ENCODE measurements at regions not wholly inside any gene's neighbourhood (a gene's known extent, or its start where the extent isn't known, plus 50 kb on each side); places are given as distances from the start of the nearest gene placed in this dataset.

- no peak overlapping the region for H3K4me3 ChIP-seq (ENCODE audit: low read length)
- TF ChIP-seq, protein P1, sequence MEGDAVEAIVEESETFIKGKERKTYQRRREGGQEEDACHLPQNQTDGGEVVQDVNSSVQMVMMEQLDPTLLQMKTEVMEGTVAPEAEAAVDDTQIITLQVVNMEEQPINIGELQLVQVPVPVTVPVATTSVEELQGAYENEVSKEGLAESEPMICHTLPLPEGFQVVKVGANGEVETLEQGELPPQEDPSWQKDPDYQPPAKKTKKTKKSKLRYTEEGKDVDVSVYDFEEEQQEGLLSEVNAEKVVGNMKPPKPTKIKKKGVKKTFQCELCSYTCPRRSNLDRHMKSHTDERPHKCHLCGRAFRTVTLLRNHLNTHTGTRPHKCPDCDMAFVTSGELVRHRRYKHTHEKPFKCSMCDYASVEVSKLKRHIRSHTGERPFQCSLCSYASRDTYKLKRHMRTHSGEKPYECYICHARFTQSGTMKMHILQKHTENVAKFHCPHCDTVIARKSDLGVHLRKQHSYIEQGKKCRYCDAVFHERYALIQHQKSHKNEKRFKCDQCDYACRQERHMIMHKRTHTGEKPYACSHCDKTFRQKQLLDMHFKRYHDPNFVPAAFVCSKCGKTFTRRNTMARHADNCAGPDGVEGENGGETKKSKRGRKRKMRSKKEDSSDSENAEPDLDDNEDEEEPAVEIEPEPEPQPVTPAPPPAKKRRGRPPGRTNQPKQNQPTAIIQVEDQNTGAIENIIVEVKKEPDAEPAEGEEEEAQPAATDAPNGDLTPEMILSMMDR (IDR thresholded peaks at IDR 0.05; ENCODE audit: insufficient read depth, low read depth, low read length, missing control alignments) = no peak
- DNase-seq (ENCODE audit: low read depth) = no peak
Measured at GRCh38 chr19:31716826-31717225, 367.6 kb upstream of the TSHZ3 start.

GRCh38 chr19:31717269-31717923, 368.2 kb upstream of the TSHZ3 start:
- no peak for DNase-seq (ENCODE audit: low read depth)
- TF ChIP-seq, protein P1 (IDR thresholded peaks at IDR 0.05; ENCODE audit: insufficient read depth, low read depth, low read length, missing control alignments) = no peak

GRCh38 chr19:31718032-31718431, 368.8 kb upstream of the TSHZ3 start:
- H3K4me3 ChIP-seq (ENCODE audit: low read length) = no peak overlapping the region
- TF ChIP-seq, protein P1 (IDR thresholded peaks at IDR 0.05; ENCODE audit: insufficient read depth, low read depth, low read length, missing control alignments) = no peak
- no peak for DNase-seq (ENCODE audit: low read depth)

More at GRCh38 chr19:31717269-31717923, 368.2 kb upstream of the TSHZ3 start:
- no peak overlapping the region for H3K4me3 ChIP-seq (ENCODE audit: low read length)

DNA sequence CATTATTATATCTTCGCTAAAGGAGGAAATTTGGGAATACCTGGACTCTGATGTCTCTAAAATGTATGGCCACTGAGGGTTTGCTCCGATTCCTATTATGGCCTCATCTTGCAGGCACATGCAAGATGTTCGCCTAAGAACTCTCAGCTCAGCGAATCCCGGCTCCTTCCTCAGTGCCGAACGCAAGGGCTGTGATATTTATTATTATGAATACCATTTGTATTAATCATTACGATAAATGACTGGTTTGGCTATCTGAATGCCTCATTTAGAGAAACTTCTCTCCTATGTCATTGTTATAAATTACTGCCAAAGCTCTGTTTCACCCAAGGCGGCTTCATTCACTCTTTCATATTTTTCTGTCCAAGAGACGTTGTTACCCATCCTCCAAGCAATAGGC, 369.7 kb upstream of the TSHZ3 start:
- no peak overlapping the region for H3K4me3 ChIP-seq (ENCODE audit: low read length)
- TF ChIP-seq, protein P1 (IDR thresholded peaks at IDR 0.05; ENCODE audit: insufficient read depth, low read depth, low read length, missing control alignments) = no peak
- no peak for DNase-seq (ENCODE audit: low read depth)

DNA sequence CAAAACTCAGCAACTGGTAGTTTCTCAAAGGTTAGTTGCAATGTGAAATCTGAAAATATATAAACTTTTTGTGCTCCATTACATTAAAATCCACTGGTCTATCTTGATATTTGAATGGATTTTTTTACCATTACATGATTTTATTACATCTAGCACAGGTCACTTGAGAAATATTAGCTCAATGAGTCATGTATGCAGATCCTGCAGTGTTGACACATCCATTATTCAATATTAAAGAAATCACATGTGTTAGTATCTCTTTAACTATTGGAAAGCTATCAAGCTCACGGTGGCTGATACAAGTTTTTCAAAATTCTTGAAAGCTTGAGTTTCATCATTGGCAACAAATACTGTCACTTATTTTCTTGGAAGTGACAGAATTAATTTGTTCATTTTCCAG, 373.9 kb upstream of the TSHZ3 start:
- no peak for DNase-seq (ENCODE audit: low read depth)
- TF ChIP-seq, protein P1 (IDR thresholded peaks at IDR 0.05; ENCODE audit: insufficient read depth, low read depth, low read length, missing control alignments) = no peak
- no peak overlapping the region for H3K4me3 ChIP-seq (ENCODE audit: low read length)

DNA sequence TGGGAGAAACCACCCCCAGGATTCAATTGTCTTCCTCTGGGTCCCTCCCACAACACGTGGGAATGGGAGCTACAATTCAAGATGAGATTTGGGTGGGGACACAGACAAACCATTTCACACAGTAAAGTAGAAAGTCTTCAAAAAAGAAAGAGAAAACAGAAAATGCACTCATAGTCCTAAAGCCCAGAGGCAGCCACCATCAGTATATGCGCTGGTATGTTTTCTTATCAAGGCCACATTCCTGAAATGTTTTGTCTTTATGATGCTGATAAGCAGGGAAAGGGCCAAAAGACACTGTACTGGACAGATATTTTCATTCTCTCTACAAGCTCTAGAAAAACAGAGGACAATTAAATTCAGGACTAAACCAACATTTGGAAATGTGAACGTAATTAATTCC, 375.8 kb upstream of the TSHZ3 start:
- no peak overlapping the region for H3K4me3 ChIP-seq (ENCODE audit: low read length)
- DNase-seq (ENCODE audit: low read depth) = no peak
- TF ChIP-seq, protein P1 (IDR thresholded peaks at IDR 0.05; ENCODE audit: insufficient read depth, low read depth, low read length, missing control alignments) = no peak

- no peak for DNase-seq (ENCODE audit: low read depth)
- TF ChIP-seq, protein P1 (IDR thresholded peaks at IDR 0.05; ENCODE audit: insufficient read depth, low read depth, low read length, missing control alignments) = no peak
- no peak overlapping the region for H3K4me3 ChIP-seq (ENCODE audit: low read length)
Measured at GRCh38 chr19:31727536-31727935, 378.3 kb upstream of the TSHZ3 start.

Measured in epithelial cell of esophagus (primary cell).